Heart left ventricle (tissue), 13 donors: ENCODE measurements at regions not wholly inside any gene's neighbourhood (a gene's known extent, or its start where the extent isn't known, plus 50 kb on each side); places are given as distances from the start of the nearest gene placed in this dataset.

ENCODE experiments used
- POLR2A ChIP-seq, 2 donors: fragments of 450-650 bp; IDR thresholded peaks; one replicate each; pipeline ENCODE4 v1.6.1; 2017; ENCODE audit warnings: antibody characterized with exemption in 2 of 2, mild to moderate bottlenecking in 2 of 2, moderate library complexity in 2 of 2
- TF ChIP-seq, protein P1 (sequence below), 12 donors: fragments of 200-600 bp; sonication (generic) in 4 of 12; IDR thresholded peaks; one replicate each; pipeline versions ENCODE4 v1.5.0 to v1.8.0; 2018 to 2022; ENCODE audit warnings: antibody characterized with exemption in 12 of 12, mild to moderate bottlenecking in 5 of 12
- donor health status: ischemic (EF 13 %, LVEDD 7.1; RV severe dilation, severe dysfunction).
- donor health status: DM: no; HTN: yes; CAD: no.
- donor health status: DM: no; HTN: no; CAD: no.
- donor health status: ischemic (EF 25% LVEDD 6.9; RV normal size, moderate dysfunction).
- donor health status: ischemic (EF 25% LVEDD 5.7; RV mildly dilated, moderate dysfunction).
- donor health status: ischemic (EF 35%, LVEDD 5.7; RV mildly dilated, moderate dysfunction).
- donor health status: nonischemic (EF 11% LVEDD 7.7; RV severe dilation, severe dysfunction).
- donor health status: DM: yes; HTN: yes; CAD: no.
- donor health status: PGD.
- donor health status: ischemic (EF 29% LVEDD 5.4; RV normal size, mild dysfunction).
- donor health status: nonischemic (EF 23%, LVEDD 6.1; RV moderate dilation, normal function).

DNA sequence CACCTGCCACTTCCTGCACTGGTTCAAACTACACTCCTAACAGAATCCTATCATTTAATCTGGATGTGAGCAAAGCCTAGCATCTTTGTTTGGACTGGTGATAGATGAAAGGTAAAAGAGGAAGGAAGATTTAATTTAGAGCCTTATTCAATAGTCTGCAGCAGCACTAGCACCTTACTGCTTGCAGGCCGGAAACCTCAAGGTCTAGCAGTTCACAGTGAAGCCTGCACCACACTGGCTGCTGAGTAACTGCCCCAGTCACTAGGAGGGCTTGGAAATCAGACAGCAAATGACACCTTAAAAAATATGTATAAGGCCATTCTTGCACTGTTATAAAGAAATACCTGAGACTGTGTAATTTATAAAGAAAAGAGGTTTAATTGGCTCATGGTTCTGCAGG lies 358.0 kb downstream of the DAD1 start:
- TF ChIP-seq, protein P1, sequence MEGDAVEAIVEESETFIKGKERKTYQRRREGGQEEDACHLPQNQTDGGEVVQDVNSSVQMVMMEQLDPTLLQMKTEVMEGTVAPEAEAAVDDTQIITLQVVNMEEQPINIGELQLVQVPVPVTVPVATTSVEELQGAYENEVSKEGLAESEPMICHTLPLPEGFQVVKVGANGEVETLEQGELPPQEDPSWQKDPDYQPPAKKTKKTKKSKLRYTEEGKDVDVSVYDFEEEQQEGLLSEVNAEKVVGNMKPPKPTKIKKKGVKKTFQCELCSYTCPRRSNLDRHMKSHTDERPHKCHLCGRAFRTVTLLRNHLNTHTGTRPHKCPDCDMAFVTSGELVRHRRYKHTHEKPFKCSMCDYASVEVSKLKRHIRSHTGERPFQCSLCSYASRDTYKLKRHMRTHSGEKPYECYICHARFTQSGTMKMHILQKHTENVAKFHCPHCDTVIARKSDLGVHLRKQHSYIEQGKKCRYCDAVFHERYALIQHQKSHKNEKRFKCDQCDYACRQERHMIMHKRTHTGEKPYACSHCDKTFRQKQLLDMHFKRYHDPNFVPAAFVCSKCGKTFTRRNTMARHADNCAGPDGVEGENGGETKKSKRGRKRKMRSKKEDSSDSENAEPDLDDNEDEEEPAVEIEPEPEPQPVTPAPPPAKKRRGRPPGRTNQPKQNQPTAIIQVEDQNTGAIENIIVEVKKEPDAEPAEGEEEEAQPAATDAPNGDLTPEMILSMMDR (IDR thresholded peaks at IDR 0.05), result no peak
- no peak for TF ChIP-seq POLR2A (IDR thresholded peaks at IDR 0.05)
